ENCODE measurements at regions not wholly inside any gene's neighbourhood (a gene's known extent, or its start where the extent isn't known, plus 50 kb on each side); places are given as distances from the start of the nearest gene placed in this dataset.

- TF ChIP-seq CTCF (IDR thresholded peaks at IDR 0.05) (no peak), POLR2A (IDR thresholded peaks at IDR 0.05) (no peak)
Measured at GRCh38 chr22:47697861-47698260, 935.4 kb downstream of the TBC1D22A start.

All from esophagus squamous epithelium (tissue), 4 donors.